Neural cell (in vitro differentiated cells): ENCODE measurements at regions not wholly inside any gene's neighbourhood (a gene's known extent, or its start where the extent isn't known, plus 50 kb on each side); places are given as distances from the start of the nearest gene placed in this dataset.

Experiments used
- H2AFZ ChIP-seq: fragments of 200-600, 300-800 bp; sonication (generic), shearing (Covaris generic); 2 replicates; pipeline ENCODE4 v1.6.0; 2014; ENCODE audit warnings: low read depth, mild to moderate bottlenecking, antibody characterized with exemption, low read length, moderate library complexity
- H3F3A ChIP-seq: fragments of 200-600 bp; shearing (Covaris generic); 2 replicates; pipeline ENCODE4 v1.6.1; 2016; ENCODE audit warnings: mild to moderate bottlenecking, moderate library complexity, mixed read lengths, antibody characterized with exemption, low read length; ENCODE audit not compliant: insufficient read depth, poor library complexity, severe bottlenecking
- H3K27ac ChIP-seq: fragments of 200-600, 300-800 bp; sonication (generic), shearing (Covaris generic); 2 replicates; pipeline ENCODE4 v1.5.1; 2014; ENCODE audit warnings: mild to moderate bottlenecking, low read length, moderate library complexity
- H3K27me3 ChIP-seq: fragments of 300-800, 200-600 bp; sonication (generic), shearing (Covaris generic); 2 replicates; pipeline ENCODE4 v1.6.0; 2014; ENCODE audit warnings: mild to moderate bottlenecking, low read depth, low read length, moderate library complexity; ENCODE audit not compliant: insufficient read depth
- H3K36me3 ChIP-seq: fragments of 300-800, 200-600 bp; sonication (generic), shearing (Covaris generic); 2 replicates; pipeline ENCODE4 v1.5.1; 2014; ENCODE audit warnings: mild to moderate bottlenecking, antibody characterized with exemption, low read length, moderate library complexity; ENCODE audit not compliant: insufficient read depth
- H3K4me2 ChIP-seq: fragments of 300-800, 200-600 bp; sonication (generic), shearing (Covaris generic); 2 replicates; pipeline ENCODE4 v1.6.0; 2014; ENCODE audit warnings: mild to moderate bottlenecking, low read length
- H3K4me3 ChIP-seq: fragments of 300-800, 200-600 bp; sonication (generic), shearing (Covaris generic); 2 replicates; pipeline ENCODE4 v1.5.1; 2014; ENCODE audit warnings: mild to moderate bottlenecking, low read length, moderate library complexity
- H3K79me2 ChIP-seq: fragments of 200-600 bp; shearing (Covaris generic); replicated peaks from 2 replicates; pipeline ENCODE4 v1.6.0; 2014; ENCODE audit warnings: mild to moderate bottlenecking, low read length, moderate library complexity; ENCODE audit not compliant: insufficient read depth
- H3K9ac ChIP-seq: fragments of 300-800, 200-600 bp; sonication (generic), shearing (Covaris generic); 2 replicates; pipeline ENCODE4 v1.6.1; 2016; ENCODE audit warnings: mild to moderate bottlenecking, low read length, mixed read lengths
- H3K9me2 ChIP-seq: fragments of 200-600 bp; shearing (Covaris generic); 2 replicates; pipeline ENCODE4 v1.6.1; 2016; ENCODE audit warnings: mild to moderate bottlenecking, low read length, mixed read lengths; ENCODE audit not compliant: insufficient read depth
- H3K9me3 ChIP-seq: fragments of 200-600, 300-800 bp; sonication (generic), shearing (Covaris generic); 2 replicates; pipeline ENCODE4 v1.6.1; 2016; ENCODE audit warnings: mild to moderate bottlenecking, mixed run types, low read length, moderate library complexity, mixed read lengths
- H4K20me1 ChIP-seq: fragments of 200-600 bp; shearing (Covaris generic); 2 replicates; pipeline ENCODE4 v1.6.1; 2016; ENCODE audit warnings: mild to moderate bottlenecking, mixed run types; ENCODE audit not compliant: insufficient read depth
- EP300 ChIP-seq: fragments of 450-650 bp; conservative IDR thresholded peaks from 2 replicates; pipeline ENCODE4 v1.6.1; 2014; ENCODE audit warnings: antibody characterized with exemption, mild to moderate bottlenecking, moderate library complexity; ENCODE audit not compliant: poor library complexity, severe bottlenecking
- EZH2 ChIP-seq: fragments of 200-600, 300-800 bp; shearing (Covaris generic), sonication (generic); IDR thresholded peaks from 2 replicates; pipeline ENCODE4 v1.6.1; 2014; ENCODE audit warnings: antibody characterized with exemption, low read length, borderline replicate concordance, mild to moderate bottlenecking; ENCODE audit not compliant: insufficient read depth, poor library complexity, severe bottlenecking
- MXI1 ChIP-seq: fragments of 450-650 bp; conservative IDR thresholded peaks from 2 replicates; pipeline ENCODE4 v1.6.1; 2014; ENCODE audit warnings: antibody characterized with exemption, mild to moderate bottlenecking; ENCODE audit not compliant: poor library complexity, severe bottlenecking
- POLR2AphosphoS5 ChIP-seq: IDR thresholded peaks from 2 replicates; pipeline ENCODE4 v1.6.1; 2012
- RAD21 ChIP-seq: fragments of 450-650 bp; conservative IDR thresholded peaks from 2 replicates; pipeline ENCODE4 v1.6.1; 2014; ENCODE audit warnings: antibody characterized with exemption, mild to moderate bottlenecking, moderate library complexity
- SMC3 ChIP-seq: fragments of 450-650 bp; conservative IDR thresholded peaks from 2 replicates; pipeline ENCODE4 v1.6.1; 2014; ENCODE audit warnings: antibody characterized with exemption, mild to moderate bottlenecking, moderate library complexity; ENCODE audit not compliant: poor library complexity
- TAF1 ChIP-seq: IDR thresholded peaks from 2 replicates; pipeline ENCODE4 v1.6.1; 2012; ENCODE audit warnings: low read depth
- TF ChIP-seq, protein P1 (sequence below): IDR thresholded peaks from 2 replicates; pipeline ENCODE4 v1.6.1; 2012; ENCODE audit warnings: borderline replicate concordance
- TF ChIP-seq, protein P2 (sequence below): fragments of 450-650 bp; IDR thresholded peaks from 2 replicates; pipeline ENCODE4 v1.5.1; 2014; ENCODE audit warnings: antibody characterized with exemption, mild to moderate bottlenecking, moderate library complexity; ENCODE audit not compliant: poor library complexity, severe bottlenecking

DNA sequence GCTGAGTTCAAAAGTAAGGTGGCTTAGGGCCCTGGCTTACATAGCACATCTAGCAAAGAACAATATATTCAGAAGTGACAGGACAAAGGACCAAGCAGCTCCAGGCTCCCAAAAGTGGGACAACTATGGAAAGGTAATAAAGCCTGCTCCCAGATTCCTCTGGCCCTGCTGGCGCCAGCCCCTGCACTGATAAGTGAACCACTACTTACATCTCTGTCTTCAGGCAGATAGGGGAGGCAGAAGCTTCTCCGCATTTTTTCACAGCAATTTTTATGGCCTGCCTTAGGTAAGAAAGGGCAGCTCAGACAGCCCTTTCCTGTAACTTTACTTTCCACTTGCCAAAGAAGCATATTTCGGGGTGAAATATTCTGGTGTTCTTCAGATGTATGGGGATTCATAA lies 83.9 kb downstream of the MTNR1A start:
- no peaks in the 10 kb centered on the region for H3K36me3 ChIP-seq
- no peaks in the 10 kb centered on the region for H3K9me3 ChIP-seq
- no peaks in the 10 kb centered on the region for H4K20me1 ChIP-seq
- no peak overlapping the region for H3K9ac ChIP-seq
- no peaks in the 10 kb centered on the region for H3K9me2 ChIP-seq
- H3K79me2 ChIP-seq, result no peaks in the 10 kb centered on the region
- H3K27me3 ChIP-seq, result no peaks in the 10 kb centered on the region
- no peaks in the 10 kb centered on the region for H3F3A ChIP-seq
- H3K4me3 ChIP-seq, result no peak overlapping the region
- no peak overlapping the region for H3K4me2 ChIP-seq
- no peak for TF ChIP-seq POLR2AphosphoS5
- TF ChIP-seq, protein P1, sequence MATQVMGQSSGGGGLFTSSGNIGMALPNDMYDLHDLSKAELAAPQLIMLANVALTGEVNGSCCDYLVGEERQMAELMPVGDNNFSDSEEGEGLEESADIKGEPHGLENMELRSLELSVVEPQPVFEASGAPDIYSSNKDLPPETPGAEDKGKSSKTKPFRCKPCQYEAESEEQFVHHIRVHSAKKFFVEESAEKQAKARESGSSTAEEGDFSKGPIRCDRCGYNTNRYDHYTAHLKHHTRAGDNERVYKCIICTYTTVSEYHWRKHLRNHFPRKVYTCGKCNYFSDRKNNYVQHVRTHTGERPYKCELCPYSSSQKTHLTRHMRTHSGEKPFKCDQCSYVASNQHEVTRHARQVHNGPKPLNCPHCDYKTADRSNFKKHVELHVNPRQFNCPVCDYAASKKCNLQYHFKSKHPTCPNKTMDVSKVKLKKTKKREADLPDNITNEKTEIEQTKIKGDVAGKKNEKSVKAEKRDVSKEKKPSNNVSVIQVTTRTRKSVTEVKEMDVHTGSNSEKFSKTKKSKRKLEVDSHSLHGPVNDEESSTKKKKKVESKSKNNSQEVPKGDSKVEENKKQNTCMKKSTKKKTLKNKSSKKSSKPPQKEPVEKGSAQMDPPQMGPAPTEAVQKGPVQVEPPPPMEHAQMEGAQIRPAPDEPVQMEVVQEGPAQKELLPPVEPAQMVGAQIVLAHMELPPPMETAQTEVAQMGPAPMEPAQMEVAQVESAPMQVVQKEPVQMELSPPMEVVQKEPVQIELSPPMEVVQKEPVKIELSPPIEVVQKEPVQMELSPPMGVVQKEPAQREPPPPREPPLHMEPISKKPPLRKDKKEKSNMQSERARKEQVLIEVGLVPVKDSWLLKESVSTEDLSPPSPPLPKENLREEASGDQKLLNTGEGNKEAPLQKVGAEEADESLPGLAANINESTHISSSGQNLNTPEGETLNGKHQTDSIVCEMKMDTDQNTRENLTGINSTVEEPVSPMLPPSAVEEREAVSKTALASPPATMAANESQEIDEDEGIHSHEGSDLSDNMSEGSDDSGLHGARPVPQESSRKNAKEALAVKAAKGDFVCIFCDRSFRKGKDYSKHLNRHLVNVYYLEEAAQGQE, result no peak
- TF ChIP-seq, protein P2, sequence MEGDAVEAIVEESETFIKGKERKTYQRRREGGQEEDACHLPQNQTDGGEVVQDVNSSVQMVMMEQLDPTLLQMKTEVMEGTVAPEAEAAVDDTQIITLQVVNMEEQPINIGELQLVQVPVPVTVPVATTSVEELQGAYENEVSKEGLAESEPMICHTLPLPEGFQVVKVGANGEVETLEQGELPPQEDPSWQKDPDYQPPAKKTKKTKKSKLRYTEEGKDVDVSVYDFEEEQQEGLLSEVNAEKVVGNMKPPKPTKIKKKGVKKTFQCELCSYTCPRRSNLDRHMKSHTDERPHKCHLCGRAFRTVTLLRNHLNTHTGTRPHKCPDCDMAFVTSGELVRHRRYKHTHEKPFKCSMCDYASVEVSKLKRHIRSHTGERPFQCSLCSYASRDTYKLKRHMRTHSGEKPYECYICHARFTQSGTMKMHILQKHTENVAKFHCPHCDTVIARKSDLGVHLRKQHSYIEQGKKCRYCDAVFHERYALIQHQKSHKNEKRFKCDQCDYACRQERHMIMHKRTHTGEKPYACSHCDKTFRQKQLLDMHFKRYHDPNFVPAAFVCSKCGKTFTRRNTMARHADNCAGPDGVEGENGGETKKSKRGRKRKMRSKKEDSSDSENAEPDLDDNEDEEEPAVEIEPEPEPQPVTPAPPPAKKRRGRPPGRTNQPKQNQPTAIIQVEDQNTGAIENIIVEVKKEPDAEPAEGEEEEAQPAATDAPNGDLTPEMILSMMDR, result no peak
- no peak for TF ChIP-seq MXI1
- TF ChIP-seq EZH2, result no peak
- no peak for TF ChIP-seq SMC3
- TF ChIP-seq TAF1, result no peak
- TF ChIP-seq EP300, result no peak
- no peak for TF ChIP-seq RAD21
- no peak overlapping the region for H3K27ac ChIP-seq
- no peak overlapping the region for H2AFZ ChIP-seq

DNA sequence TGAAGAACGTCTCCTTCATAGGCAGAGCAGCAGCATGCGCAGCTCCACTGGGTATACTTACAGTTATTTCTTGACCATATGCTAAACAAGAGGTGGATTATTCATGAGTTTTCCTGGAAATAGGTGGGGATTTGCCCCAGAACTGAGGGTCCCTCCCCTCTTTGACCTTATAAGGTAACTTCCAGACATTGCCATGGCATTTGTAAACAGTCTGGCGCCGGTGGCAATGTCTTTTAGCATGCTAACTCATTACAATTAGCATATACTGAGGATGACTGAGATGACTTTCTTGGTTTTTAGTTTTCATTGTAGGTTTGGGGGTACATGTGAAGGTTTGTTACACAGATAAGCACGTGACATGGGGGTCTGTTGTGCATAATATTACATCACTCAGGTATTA lies 97.3 kb downstream of the MTNR1A start:
- no peak overlapping the region for H3K27ac ChIP-seq
- H3K36me3 ChIP-seq, result no peaks in the 10 kb centered on the region
- H2AFZ ChIP-seq, result no peak overlapping the region
- H3K27me3 ChIP-seq, result no peaks in the 10 kb centered on the region
- no peaks in the 10 kb centered on the region for H3K9me3 ChIP-seq
- H3K79me2 ChIP-seq, result no peaks in the 10 kb centered on the region
- H4K20me1 ChIP-seq, result no peaks in the 10 kb centered on the region
- no peak overlapping the region for H3K4me3 ChIP-seq
- H3K9me2 ChIP-seq, result no peaks in the 10 kb centered on the region
- no peak overlapping the region for H3K4me2 ChIP-seq
- no peaks in the 10 kb centered on the region for H3F3A ChIP-seq
- H3K9ac ChIP-seq, result no peak overlapping the region
- TF ChIP-seq, protein P1, result no peak
- TF ChIP-seq MXI1, result no peak
- TF ChIP-seq EP300, result no peak
- no peak for TF ChIP-seq RAD21
- TF ChIP-seq EZH2, result no peak
- TF ChIP-seq, protein P2, result no peak
- TF ChIP-seq SMC3, result no peak
- no peak for TF ChIP-seq POLR2AphosphoS5
- TF ChIP-seq TAF1, result no peak
